NAMALWA (cell line): ENCODE measurements at regions not wholly inside any gene's neighbourhood (a gene's known extent, or its start where the extent isn't known, plus 50 kb on each side); places are given as distances from the start of the nearest gene placed in this dataset.

Experiments used
- DNase-seq: peaks from one replicate; pipeline ENCODE4 v3.0.0-alpha.2; 2015; ENCODE audit warnings: low spot score

GRCh38 chr12:43117226-43117930, 434.6 kb downstream of the ADAMTS20 start:
- no peak for DNase-seq

GRCh38 chr12:43115441-43116160, 436.4 kb downstream of the ADAMTS20 start:
- no peak for DNase-seq

- no peak for DNase-seq
These were observed 437.7 kb downstream of the ADAMTS20 start for GRCh38 chr12:43114316-43114715.

- no peak for DNase-seq
These were observed 438.4 kb downstream of the ADAMTS20 start for GRCh38 chr12:43113616-43114015.

GRCh38 chr12:43113135-43113534, 438.9 kb downstream of the ADAMTS20 start:
- no peak for DNase-seq

- no peak for DNase-seq
These were observed 439.7 kb downstream of the ADAMTS20 start for GRCh38 chr12:43112101-43112920.

DNA sequence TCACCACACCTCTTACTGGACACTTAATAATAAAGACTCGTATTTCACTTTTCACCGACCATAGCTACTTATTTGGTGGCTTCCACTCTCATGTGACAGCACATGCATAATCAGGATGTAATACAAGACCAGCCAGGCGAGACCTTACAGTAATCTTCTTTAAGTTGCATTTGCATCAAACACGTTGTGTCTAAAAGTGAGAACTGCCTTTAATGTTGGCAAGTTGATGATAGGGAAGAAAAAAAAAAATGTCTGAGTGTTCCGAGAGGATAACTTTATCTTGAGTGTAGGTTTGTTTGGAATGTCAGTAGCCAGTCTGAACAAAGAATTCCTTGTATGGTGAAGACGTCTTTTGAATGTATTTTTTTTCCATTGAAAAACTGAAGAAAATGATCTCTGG, 440.4 kb downstream of the ADAMTS20 start:
- DNase-seq, result no peak

- no peak for DNase-seq
These were observed 442.2 kb downstream of the ADAMTS20 start for GRCh38 chr12:43109631-43110345.

- DNase-seq, result no peak
These were observed 443.3 kb downstream of the ADAMTS20 start for GRCh38 chr12:43108656-43109055.

DNA sequence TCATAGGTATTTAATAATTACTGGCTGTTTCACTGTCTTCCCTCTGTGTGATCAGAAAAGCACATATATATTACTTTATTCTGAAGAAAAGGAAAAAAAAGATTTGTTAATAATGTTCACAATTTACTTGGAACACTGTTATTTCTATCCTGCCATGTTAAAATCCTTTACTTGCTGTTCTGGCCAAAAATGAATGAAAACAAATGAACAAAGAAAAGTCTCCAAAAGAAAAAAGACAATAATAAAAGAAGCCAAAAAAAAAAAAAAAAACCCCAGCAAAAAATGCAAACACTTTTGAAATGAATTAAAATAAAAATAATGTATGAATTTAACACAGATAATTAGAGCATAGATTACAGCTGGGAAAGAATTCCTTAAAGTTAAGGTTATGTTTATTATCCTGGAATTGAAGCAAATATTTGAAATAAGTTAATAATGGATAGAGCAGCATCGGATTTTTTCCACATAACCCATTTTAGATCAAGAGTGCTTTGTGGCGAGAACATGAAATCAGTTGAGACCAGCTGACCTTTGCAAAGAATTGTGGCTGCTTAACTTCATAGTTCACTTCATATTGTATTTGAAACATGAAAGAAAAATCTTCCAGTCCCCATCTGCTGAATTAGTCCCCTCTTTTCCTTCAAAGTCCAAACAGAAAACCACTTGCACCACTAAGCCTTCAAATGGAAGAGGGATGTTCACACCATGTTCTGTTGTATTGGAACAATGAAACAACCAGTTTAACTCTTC, 444.8 kb downstream of the ADAMTS20 start:
- DNase-seq, result no peak

DNA sequence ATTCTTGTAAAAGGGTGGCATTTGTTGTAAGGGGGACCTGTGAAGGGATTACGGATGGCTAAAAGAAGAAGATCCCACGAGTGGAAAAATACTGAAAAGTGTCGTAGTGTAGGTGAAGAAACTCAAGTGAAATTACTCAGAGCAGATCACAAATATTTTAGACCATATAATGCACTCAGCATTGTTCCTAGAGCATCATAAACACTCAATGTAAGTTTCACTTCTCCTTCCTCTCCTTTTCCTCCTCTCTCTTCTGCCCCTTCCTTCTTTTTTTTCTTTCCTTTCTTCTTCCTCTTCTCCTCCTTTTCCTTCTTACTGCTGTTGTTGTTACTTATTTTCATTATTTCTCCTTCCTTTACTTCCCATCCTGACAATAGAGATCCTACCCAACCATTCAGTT, 445.6 kb downstream of the ADAMTS20 start:
- DNase-seq, result no peak

DNA sequence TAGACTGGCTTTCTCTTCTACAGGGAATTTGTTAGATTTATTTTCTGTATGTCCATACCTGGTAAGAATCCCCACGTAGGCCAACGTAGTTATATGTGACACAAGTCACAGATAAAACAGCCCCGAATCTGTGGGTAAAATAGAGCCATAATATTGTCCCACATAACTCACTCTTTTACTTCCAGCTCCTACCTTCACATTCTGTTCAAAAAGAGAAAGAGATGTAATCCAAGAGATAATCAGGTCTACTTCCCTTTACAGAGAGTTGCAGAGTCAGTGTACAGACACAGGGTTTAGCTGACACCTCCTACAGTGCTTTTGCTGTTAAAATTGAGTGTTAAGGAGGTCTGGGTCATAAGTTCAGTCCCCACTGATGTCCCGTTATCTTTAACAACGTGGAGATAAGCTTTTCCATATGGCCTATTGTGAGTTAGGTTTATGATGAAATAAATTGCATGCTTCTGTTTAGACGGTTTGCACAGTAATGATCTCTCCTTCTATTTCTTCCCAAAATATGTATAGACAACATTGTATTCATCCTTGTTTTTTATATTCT, 446.5 kb downstream of the ADAMTS20 start:
- no peak for DNase-seq

DNA sequence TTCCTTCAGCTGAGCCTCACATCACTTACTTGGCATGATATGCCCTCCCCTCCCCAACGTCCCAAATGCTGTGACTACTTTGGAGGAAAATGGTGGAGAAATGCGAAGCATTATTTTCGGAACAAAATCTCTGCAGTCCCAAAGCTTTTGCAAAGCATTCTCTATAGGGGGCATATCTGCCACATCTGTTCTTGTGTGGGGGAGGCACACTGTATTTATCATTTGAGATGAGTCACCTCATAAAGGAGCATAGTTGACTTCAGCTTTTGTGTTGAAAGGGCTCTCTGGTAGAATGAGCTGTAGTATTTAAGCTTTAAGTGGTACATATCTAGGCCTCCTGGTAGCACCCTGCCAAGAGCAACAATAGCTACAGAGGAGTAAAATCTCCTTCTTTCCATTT, 447.5 kb downstream of the ADAMTS20 start:
- no peak for DNase-seq

DNA sequence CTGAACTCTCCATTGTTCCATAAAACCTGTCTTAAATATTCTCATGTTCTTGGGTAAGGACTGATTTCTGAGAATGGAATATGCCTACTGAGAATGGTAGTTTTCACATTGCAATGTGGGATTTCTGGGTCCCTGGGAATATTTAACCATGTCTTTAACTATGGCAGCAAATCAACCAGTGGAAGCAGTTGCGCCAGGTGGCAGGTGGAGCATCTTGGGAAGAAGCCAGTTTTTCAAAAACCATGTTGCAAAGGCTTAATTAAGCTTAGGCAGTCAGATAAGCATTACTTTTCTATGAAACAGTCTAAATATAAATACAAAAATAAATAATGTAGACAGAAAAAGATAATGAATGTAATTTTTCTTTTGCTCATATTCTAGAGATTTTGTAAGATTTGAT, 448.1 kb downstream of the ADAMTS20 start:
- DNase-seq, result no peak

DNA sequence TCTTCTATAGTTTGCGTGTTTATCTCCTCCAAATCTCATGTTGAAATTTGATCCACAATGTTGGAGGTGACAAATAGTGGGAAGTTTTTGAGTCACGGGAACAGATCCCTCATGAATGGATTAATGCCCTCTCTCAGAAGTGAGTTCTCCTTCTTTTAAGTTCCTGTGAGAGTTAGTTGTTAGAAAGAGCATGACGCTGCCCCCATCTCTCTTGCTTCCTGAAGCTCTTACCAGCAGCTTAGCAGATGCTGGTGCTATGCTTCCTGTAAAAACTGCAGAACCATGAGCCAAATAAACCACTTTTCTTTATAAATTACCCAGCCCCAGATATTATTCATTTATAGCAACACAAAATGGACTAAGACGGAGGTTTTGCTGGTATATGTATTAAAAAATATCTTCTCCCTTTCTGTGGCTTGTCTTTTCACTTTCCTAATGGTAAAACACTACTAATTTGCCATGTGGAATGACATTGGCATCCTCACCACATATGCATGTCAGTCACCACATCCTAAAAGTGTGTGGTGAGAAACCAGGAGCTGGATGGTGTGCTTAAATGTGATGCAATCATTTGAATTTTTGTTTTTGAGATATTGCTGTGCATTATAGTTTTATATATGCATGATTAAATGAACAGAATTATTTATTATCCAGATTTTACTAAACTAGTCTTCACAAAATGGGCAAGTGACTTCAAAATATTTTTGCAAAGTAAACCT, 449.3 kb downstream of the ADAMTS20 start:
- DNase-seq, result no peak

DNA sequence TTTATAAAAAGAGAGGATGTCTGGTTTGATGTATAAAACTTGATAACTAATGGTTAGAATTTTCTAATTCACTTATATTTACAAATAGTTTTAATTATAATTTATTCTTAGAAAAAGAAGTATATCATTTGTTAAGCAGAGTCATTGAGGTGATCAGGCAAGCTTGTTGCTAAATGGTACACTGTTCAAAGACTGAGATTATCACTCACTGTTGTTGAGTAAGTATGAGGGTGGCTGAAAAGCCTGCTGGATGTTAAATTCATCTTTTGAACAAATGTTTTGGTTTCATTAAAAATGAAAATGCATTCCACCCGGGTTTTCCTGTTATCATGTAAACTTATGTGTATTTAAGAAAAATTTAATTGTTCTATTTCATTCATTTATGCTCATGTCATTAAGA, 451.8 kb downstream of the ADAMTS20 start:
- no peak for DNase-seq

- no peak for DNase-seq
These were observed 452.3 kb downstream of the ADAMTS20 start for GRCh38 chr12:43099691-43100163.

GRCh38 chr12:43098766-43099550, 453.0 kb downstream of the ADAMTS20 start:
- DNase-seq, result no peak

DNA sequence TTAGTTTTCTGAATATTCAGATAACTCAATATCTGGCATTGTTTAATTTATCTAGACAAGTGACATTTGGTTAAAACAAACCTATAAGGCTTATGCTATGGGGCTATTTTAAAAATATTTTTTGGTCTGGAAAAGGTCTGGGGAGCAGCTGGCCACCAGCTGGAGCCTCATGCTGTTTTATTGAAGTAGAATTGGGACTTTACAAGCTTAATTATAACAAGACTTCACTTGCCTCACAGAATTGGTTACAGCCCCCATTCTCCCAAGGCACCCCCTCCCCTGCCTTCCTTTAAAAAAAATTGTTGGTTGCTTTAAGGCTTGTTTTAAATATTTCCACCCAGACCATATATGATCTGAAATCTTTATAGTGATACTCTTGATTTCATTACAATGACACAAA, 453.9 kb downstream of the ADAMTS20 start:
- DNase-seq, result no peak

DNA sequence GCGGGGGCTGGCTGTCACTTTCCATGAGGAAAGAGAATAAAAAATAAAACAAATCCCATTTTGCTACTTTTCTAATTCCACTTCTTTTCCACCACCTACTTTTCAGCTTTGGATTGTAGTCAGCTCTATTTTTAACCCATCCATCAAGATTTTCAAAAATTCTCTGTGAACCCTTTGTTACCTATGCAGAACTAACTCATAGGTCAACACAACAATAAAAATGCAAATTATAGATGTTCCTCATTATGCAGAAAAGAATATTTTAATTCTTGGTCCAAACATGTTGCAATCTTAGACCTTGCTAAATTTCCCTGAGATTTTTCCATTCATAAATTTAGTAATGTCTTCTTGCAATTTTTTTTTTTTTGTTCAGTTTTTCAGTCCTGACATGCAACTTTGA, 454.5 kb downstream of the ADAMTS20 start:
- DNase-seq, result no peak
